ENCODE measurements at regions not wholly inside any gene's neighbourhood (a gene's known extent, or its start where the extent isn't known, plus 50 kb on each side); places are given as distances from the start of the nearest gene placed in this dataset.

DNA sequence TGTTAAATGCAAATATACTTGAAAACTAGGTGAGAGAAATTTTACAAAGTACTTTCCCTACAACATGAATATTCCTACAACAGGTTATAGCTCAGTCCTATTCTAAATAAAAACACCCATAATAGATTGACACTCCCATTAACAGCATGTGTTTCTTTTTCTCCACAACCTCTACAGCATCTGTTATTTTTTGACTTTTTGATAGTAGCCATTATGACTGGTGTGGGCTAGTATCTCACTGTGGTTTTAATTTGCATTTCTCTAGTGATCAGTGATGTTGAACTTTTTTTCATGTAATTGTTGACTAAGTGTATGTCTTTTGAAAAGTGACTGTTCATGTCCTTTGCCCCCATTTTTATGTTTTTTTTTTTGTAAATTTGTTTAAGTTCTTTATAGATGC, 1506.1 kb upstream of the CDH9 start:
- TF ChIP-seq POLR2AphosphoS5 (IDR thresholded peaks at IDR 0.05), result no peak
- TF ChIP-seq, protein P1, sequence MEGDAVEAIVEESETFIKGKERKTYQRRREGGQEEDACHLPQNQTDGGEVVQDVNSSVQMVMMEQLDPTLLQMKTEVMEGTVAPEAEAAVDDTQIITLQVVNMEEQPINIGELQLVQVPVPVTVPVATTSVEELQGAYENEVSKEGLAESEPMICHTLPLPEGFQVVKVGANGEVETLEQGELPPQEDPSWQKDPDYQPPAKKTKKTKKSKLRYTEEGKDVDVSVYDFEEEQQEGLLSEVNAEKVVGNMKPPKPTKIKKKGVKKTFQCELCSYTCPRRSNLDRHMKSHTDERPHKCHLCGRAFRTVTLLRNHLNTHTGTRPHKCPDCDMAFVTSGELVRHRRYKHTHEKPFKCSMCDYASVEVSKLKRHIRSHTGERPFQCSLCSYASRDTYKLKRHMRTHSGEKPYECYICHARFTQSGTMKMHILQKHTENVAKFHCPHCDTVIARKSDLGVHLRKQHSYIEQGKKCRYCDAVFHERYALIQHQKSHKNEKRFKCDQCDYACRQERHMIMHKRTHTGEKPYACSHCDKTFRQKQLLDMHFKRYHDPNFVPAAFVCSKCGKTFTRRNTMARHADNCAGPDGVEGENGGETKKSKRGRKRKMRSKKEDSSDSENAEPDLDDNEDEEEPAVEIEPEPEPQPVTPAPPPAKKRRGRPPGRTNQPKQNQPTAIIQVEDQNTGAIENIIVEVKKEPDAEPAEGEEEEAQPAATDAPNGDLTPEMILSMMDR (IDR thresholded peaks at IDR 0.05), result no peak

All from prostate gland (tissue), 2 donors.